ENCODE measurements at regions not wholly inside any gene's neighbourhood (a gene's known extent, or its start where the extent isn't known, plus 50 kb on each side); places are given as distances from the start of the nearest gene placed in this dataset.

- no peak for DNase-seq (ENCODE audit: low spot score)
Measured at GRCh38 chr2:59920307-59920706, 633.1 kb downstream of the BCL11A start.

- DNase-seq (ENCODE audit: low spot score), result no peak
Measured at GRCh38 chr2:59919579-59919978, 633.9 kb downstream of the BCL11A start.

- no peak for DNase-seq (ENCODE audit: low spot score)
Measured at GRCh38 chr2:59912042-59912441, 641.4 kb downstream of the BCL11A start.

GRCh38 chr2:59910166-59910565 lies 643.3 kb downstream of the BCL11A start:
- DNase-seq (ENCODE audit: low spot score), result no peak

GRCh38 chr2:59909147-59909546 lies 644.3 kb downstream of the BCL11A start:
- DNase-seq (ENCODE audit: low spot score), result no peak

GRCh38 chr2:59905731-59906130 lies 647.7 kb downstream of the BCL11A start:
- no peak for DNase-seq (ENCODE audit: low spot score)

GRCh38 chr2:59903994-59904544 lies 649.4 kb downstream of the BCL11A start:
- DNase-seq (ENCODE audit: low spot score), result no peak

- DNase-seq (ENCODE audit: low spot score), result peak; percentile 13
Measured at GRCh38 chr2:59900728-59901452, 652.6 kb downstream of the BCL11A start.

GRCh38 chr2:59899692-59900091 lies 653.8 kb downstream of the BCL11A start:
- no peak for DNase-seq (ENCODE audit: low spot score)

GRCh38 chr2:59896499-59897245 lies 656.8 kb downstream of the BCL11A start:
- DNase-seq (ENCODE audit: low spot score), result no peak

GRCh38 chr2:59893612-59894011 lies 659.8 kb downstream of the BCL11A start:
- DNase-seq (ENCODE audit: low spot score), result no peak

GRCh38 chr2:59892398-59892797 lies 661.1 kb downstream of the BCL11A start:
- DNase-seq (ENCODE audit: low spot score), result no peak

GRCh38 chr2:59889305-59889704 lies 664.1 kb downstream of the BCL11A start:
- DNase-seq (ENCODE audit: low spot score), result no peak

- DNase-seq (ENCODE audit: low spot score), result no peak
Measured at GRCh38 chr2:59888706-59889105, 664.7 kb downstream of the BCL11A start.

GRCh38 chr2:59888015-59888414 lies 665.4 kb downstream of the BCL11A start:
- DNase-seq (ENCODE audit: low spot score), result no peak

- DNase-seq (ENCODE audit: low spot score), result no peak
Measured at GRCh38 chr2:59887366-59887765, 666.1 kb downstream of the BCL11A start.

GRCh38 chr2:59886759-59887158 lies 666.7 kb downstream of the BCL11A start:
- no peak for DNase-seq (ENCODE audit: low spot score)

GRCh38 chr2:59885541-59885940 lies 667.9 kb downstream of the BCL11A start:
- no peak for DNase-seq (ENCODE audit: low spot score)

GRCh38 chr2:59884166-59884565 lies 669.3 kb downstream of the BCL11A start:
- DNase-seq (ENCODE audit: low spot score), result no peak

- DNase-seq (ENCODE audit: low spot score), result no peak
Measured at GRCh38 chr2:59882822-59883221, 670.6 kb downstream of the BCL11A start.

GRCh38 chr2:59882279-59882678 lies 671.2 kb downstream of the BCL11A start:
- DNase-seq (ENCODE audit: low spot score), result no peak

- DNase-seq (ENCODE audit: low spot score), result no peak
Measured at GRCh38 chr2:59881218-59881617, 672.2 kb downstream of the BCL11A start.

- no peak for DNase-seq (ENCODE audit: low spot score)
Measured at GRCh38 chr2:59879700-59880131, 673.7 kb downstream of the BCL11A start.
